ES-I3 (cell line): ENCODE measurements at regions not wholly inside any gene's neighbourhood (a gene's known extent, or its start where the extent isn't known, plus 50 kb on each side); places are given as distances from the start of the nearest gene placed in this dataset.

Experiments
- H3K36me3 ChIP-seq: 2 replicates; pipeline ENCODE4 v1.6.1; 2013; ENCODE audit warnings: mild to moderate bottlenecking, low read length, control low read depth, moderate library complexity; ENCODE audit not compliant: insufficient read depth
- H3K4me1 ChIP-seq: 2 replicates; pipeline ENCODE4 v1.6.1; 2013; ENCODE audit warnings: mild to moderate bottlenecking, control low read depth, low read length; ENCODE audit not compliant: insufficient read depth
- H3K9ac ChIP-seq: 2 replicates; pipeline ENCODE4 v1.6.1; 2013; ENCODE audit warnings: low read depth, mild to moderate bottlenecking, low read length, moderate library complexity
- H3K9me3 ChIP-seq: 2 replicates; pipeline ENCODE4 v1.6.1; 2013; ENCODE audit warnings: mild to moderate bottlenecking, low read length, moderate library complexity; ENCODE audit not compliant: control insufficient read depth, insufficient read depth

DNA sequence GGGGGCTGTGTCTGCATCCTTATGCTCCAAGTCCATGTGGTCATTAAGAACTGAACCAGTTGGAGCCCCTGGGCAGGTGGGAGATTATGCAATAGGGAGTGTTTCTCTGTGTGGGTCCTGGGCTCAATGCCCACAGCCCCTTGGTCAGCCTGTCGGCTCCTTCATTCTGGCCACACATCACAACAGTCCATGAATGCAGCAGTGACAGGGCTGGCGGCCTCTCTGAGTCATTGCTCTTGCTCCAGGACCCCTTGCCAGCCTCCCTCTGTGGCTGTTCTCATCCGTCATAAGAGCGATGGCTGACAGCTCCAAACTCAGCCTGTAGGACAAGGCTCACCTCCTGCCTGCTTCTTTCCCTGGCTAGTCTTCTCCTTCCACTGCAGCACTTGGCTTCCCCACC is 609.5 kb upstream of the CDH4 start:
- Histone ChIP-seq H3K4me1 (no peaks in the 10 kb centered on the region), H3K9ac (no peak overlapping the region), H3K36me3 (no peaks in the 10 kb centered on the region), H3K9me3 (peaks cover 9% of the 10 kb centered on the region; the same call in 1 of the 2 replicates)

DNA sequence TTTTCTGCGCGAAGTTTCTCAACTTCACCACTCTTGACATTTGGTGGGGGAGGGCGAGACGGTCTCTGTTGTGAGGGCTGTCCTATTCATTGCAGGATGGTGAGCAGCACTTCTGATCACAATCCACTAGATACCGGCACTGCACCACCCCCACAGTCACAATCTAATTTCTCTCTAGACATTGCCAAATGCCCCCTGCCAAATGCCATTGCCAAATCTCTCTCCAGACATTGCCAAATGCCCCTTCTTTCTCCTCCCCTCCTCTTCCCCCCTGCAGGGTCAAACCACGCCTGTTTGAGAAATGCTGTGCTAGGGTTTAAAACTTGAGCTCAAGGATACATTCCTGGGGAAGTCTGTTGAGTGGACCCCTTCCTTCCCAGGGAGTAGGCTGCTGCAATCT is 603.5 kb upstream of the CDH4 start:
- no peaks in the 10 kb centered on the region for H3K36me3 ChIP-seq
- H3K9ac ChIP-seq, result no peak overlapping the region
- 0 out of 2 replicates have a peak, but pooled peaks cover 11% of the 10 kb centered on the region for H3K9me3 ChIP-seq
- H3K4me1 ChIP-seq, result no peaks in the 10 kb centered on the region

DNA sequence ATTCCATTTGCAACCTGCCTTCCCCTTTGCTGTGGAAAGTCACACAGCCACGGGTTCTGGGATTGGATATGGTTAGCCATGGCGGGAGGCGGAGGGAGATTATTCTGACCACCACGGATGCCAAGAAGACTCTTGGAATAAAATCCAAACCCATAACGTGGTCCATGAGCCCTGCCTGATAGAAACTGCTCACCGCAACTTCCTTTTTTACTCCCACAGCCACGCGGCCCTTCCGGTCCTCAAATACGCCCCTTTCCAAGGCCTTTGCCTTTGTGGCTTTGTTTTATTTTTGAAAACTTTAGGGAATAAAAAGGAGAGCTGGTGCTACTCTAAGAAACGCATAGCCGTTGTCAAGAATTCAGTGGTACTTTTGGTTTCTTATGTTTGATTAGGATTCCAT is 602.5 kb upstream of the CDH4 start:
- H3K36me3 ChIP-seq, result no peaks in the 10 kb centered on the region
- H3K9ac ChIP-seq, result no peak overlapping the region
- H3K4me1 ChIP-seq, result no peaks in the 10 kb centered on the region
- peaks cover 12% of the 10 kb centered on the region; the same call in 1 of the 2 replicates for H3K9me3 ChIP-seq

DNA sequence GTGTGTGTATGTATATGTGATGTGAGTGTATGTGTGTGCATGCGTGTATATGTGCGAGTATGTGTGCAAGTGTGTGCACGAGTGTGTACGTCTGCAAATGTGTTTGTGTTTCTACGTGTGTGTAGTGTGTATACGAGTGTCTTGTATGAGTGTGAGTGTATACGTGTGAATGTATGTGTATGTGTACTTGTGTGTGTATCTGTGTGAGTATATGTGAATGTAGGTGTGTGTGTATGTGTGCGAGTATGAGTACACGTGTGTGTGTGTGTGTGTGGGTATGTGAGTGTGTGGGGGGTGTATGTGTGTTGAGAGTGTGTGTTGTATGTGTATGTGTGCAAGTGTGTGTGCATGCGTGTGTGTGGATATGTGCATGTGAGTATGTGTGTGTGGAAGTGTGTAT is 602.0 kb upstream of the CDH4 start:
- no peaks in the 10 kb centered on the region for H3K36me3 ChIP-seq
- no peak overlapping the region for H3K9ac ChIP-seq
- peaks cover 15% of the 10 kb centered on the region; the same call in 1 of the 2 replicates for H3K9me3 ChIP-seq
- no peaks in the 10 kb centered on the region for H3K4me1 ChIP-seq

DNA sequence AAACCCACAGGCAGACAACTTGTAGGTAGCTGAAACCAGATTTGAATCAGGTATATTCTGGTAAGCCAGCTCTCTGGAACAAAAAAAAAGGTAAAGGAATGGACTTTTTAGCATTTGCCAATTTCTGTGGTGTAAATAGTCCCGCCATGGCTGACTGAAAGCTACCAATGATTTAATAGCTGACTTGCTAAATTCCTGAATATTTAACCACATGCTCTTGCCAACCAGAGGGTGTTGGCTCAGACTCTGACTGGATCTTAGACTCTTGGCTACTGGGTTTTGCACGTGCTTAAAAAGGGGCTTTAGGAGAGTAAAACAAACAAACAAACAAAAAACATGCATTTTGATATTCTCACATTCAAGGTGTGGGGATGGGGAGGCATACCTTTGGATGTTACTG is 600.0 kb upstream of the CDH4 start:
- Histone ChIP-seq H3K36me3 (no peaks in the 10 kb centered on the region), H3K9ac (no peak overlapping the region), H3K9me3 (peaks cover 9% of the 10 kb centered on the region; the same call in 1 of the 2 replicates), H3K4me1 (no peaks in the 10 kb centered on the region)

DNA sequence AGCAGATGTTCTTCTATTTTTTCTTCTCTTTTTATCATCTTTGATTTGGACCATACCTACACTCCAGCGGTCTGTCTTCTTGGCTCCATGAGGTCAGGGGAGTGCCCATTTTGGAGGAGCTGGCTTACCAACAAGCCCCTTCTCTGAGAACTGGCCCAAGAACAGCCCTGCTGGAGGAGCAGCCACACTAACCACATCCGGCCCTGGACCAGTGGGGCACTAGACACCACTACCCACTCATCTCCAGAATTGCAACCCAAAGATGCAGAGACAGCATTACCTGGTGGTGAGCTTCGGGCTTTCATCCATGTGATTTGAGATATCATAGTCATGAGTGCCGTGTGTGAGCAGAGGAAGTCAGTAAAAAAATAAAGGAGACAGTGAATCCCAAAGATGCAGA is 599.4 kb upstream of the CDH4 start:
- no peaks in the 10 kb centered on the region for H3K36me3 ChIP-seq
- H3K4me1 ChIP-seq, result no peaks in the 10 kb centered on the region
- no peak overlapping the region for H3K9ac ChIP-seq
- peaks cover 9% of the 10 kb centered on the region; the same call in 1 of the 2 replicates for H3K9me3 ChIP-seq

DNA sequence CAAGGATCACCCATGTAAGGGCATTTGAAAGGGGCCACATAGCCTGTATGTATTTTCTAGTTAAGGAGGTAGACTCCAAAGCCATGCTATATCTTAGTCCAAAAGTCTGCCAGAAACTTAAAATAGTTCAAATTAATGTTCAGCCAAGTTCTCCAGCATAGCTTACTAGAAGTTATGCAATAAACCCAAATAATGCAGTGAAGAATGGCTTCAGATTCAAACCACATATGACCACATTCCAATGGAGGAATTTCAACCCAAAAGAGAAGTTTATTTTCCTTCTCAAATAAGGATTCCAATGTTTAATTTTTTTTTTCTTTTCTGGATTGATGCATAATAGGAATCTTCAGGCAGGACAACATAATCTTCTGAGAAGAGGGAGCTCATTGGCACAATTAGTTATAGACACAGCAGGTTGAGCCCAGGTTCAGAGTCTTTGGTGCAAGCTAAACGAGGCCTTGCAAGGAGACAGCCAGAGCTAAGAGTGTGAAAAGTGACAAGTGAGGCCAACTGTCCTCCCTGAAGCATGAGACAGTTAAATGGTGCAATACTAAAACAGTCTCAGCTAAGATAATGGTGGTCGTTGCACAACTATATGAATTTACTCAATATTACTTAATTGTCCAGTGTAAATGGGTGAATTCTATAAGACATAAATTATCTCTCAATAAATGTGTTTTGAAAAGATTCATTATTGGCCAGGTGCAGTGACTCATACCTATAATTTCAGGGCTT is 598.8 kb upstream of the CDH4 start:
- Histone ChIP-seq H3K4me1 (no peaks in the 10 kb centered on the region), H3K9me3 (peaks cover 9% of the 10 kb centered on the region; the same call in 1 of the 2 replicates), H3K9ac (no peak overlapping the region), H3K36me3 (no peaks in the 10 kb centered on the region)

DNA sequence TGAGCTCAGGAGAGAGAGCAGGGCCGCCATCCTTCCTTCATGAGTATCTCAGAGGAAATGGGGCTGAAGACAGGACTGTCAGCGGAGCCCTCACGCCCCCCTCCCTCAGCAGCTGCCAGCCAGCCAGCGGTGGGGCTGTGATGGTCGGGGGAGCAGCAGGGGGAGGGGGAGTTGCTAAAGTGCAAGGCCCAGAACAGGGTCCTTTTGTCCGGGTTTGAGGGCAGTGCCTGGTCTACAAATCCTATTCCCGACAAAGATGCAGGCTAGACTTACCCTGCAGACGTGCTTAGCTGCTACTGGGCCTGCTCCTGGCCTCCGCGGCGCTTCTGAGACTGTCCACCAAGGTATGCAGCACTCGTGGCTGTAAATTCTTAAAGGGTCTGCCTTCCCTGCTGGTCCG is 593.4 kb upstream of the CDH4 start:
- Histone ChIP-seq H3K9me3 (peaks cover 6% of the 10 kb centered on the region; the same call in 1 of the 2 replicates), H3K36me3 (no peaks in the 10 kb centered on the region), H3K4me1 (0 out of 2 replicates have a peak, but pooled peaks cover 5% of the 10 kb centered on the region), H3K9ac (no peak overlapping the region)

DNA sequence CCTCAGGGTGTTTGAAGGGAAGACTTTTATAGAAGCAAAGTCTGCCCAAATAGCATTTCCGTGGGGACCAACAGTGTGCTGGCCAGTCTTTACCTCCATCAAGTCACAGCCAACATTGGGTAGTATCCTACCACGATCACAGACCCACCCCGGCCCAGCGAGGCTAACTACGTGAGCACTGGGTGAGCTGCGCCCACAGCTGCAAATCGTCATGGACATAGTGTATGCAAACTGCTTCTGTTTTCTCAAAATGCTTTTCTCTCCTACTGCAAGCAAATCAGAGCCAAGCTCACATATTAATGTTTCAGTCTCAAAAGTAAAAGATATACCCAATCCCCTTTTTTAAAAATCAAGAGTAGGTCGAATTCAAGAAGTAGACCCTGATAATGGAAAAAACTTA is 592.8 kb upstream of the CDH4 start:
- no peaks in the 10 kb centered on the region for H3K36me3 ChIP-seq
- H3K9ac ChIP-seq, result no peak overlapping the region
- H3K9me3 ChIP-seq, result peaks cover 6% of the 10 kb centered on the region; the same call in 1 of the 2 replicates
- H3K4me1 ChIP-seq, result 0 out of 2 replicates have a peak, but pooled peaks cover 5% of the 10 kb centered on the region

DNA sequence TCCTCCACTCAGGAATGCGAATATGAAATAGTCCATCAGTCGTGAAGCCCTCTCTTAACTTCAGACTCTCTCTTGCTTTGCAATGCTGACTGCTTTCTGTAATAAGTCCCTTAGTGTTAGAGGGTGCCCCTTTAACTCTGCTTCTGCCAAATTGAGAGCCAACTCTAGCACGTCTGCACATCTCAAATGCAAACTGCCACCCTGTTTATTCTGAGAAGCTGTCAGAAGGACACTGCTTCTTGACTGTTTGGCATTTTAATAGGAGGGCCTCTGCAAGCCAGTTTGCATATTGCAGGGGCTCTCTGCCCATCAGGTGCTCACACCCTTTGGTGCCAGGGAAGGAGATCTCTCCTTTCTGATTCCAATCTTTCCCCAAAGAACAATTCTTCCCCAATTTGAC is 589.8 kb upstream of the CDH4 start:
- no peaks in the 10 kb centered on the region for H3K36me3 ChIP-seq
- H3K9me3 ChIP-seq, result no peaks in the 10 kb centered on the region
- H3K4me1 ChIP-seq, result 0 out of 2 replicates have a peak, but pooled peaks cover 5% of the 10 kb centered on the region
- H3K9ac ChIP-seq, result no peak overlapping the region

DNA sequence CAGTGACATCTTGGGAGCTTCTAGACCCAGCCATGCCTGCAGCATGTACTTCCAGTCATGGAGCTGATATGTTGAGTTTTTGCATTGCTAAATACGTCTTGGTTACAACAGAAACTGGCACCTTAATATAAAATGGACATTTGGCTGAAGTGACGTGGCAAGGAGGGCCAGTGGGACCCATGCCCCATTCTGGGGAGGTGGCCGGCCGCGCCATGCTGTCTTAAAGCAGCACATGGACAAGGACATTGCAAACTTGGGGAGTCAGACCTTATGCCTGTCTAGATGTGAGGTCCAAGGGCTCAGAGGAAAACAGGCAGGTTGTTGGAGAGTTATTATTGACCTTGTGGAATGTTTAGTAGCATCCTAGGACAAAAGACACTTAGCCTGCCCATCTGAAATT is 588.0 kb upstream of the CDH4 start:
- Histone ChIP-seq H3K4me1 (0 out of 2 replicates have a peak, but pooled peaks cover 5% of the 10 kb centered on the region), H3K9me3 (no peaks in the 10 kb centered on the region), H3K9ac (no peak overlapping the region), H3K36me3 (no peaks in the 10 kb centered on the region)

DNA sequence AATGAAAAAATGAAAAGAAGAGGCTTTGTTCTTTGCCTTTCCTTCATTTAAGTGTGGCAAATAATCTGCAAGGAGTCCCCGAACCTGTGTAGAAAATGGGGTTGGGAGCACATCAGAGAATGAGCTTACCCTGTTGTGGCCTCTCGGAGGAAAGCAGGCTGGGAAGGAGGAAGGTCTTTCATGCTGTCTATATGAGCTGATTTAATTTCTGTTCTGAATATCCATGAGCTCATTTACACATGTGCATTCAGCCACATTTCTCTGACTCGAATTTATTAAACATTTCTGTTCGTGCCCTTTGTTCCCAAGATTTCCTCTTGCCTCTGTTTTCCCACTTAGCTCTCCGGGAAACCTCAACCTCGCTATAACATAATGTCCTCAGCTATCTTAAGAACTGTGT is 584.4 kb upstream of the CDH4 start:
- H3K36me3 ChIP-seq, result no peaks in the 10 kb centered on the region
- H3K4me1 ChIP-seq, result no peaks in the 10 kb centered on the region
- H3K9ac ChIP-seq, result no peak overlapping the region
- no peaks in the 10 kb centered on the region for H3K9me3 ChIP-seq

DNA sequence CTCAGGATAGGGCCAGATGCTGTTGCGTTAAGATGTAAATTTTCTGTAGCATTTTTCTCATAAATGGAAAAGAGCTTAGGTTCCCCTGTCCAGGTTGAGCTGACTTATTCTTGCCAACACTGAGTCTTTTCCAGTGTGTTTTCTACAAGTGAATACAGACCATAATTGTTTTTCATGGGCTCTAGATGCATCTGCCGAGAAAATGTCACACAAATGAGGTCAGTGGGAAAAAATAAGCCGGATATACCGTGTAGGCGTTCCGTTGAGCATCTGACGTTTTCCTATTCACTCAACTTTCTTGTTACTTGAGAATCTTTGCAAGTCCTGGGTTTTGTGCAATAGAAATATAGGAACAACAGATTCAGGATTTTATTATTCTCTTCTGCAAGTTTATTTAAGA is 582.9 kb upstream of the CDH4 start:
- H3K4me1 ChIP-seq, result no peaks in the 10 kb centered on the region
- no peaks in the 10 kb centered on the region for H3K36me3 ChIP-seq
- no peak overlapping the region for H3K9ac ChIP-seq
- H3K9me3 ChIP-seq, result no peaks in the 10 kb centered on the region

DNA sequence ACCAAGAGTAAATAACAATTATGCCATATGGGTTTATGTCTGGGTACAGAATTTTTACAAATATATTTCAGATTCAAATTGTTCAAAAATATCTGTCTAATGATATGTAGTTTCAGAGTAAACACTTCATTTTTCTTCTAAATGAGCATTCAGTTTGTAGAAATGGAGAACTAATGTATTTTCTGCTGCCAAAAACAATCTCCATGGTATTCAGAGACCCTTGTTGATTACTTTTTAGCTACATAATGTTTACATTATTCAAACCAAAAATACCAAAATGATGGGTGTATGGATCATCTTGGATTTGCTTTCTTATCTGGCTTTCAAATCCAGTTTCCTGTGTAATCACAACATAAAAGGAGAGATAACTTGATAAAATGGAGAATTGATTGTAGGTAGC is 576.0 kb upstream of the CDH4 start:
- H3K36me3 ChIP-seq, result no peaks in the 10 kb centered on the region
- H3K9ac ChIP-seq, result no peak overlapping the region
- no peaks in the 10 kb centered on the region for H3K4me1 ChIP-seq
- H3K9me3 ChIP-seq, result peaks cover 8% of the 10 kb centered on the region; the same call in 1 of the 2 replicates

DNA sequence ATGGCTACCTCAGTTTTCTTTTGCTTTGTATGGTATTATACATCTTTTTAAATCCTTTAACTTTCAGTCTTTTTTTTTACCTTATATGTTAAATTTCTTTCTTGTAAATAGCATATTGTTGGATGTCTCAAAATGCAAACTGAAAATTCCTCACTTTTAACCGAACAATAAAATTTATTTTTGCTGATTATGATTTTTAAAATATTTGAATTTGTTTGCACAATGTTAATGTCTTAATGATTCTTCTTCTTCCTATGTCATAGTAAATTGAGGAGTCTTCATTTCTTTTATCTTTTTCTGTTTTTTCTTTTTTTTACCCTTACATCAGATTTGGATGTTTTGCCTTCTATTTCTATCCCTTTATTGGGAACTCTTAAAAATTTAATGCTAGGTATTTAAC is 574.2 kb upstream of the CDH4 start:
- H3K36me3 ChIP-seq, result no peaks in the 10 kb centered on the region
- H3K9ac ChIP-seq, result no peak overlapping the region
- H3K9me3 ChIP-seq, result peaks cover 8% of the 10 kb centered on the region; the same call in 1 of the 2 replicates
- H3K4me1 ChIP-seq, result no peaks in the 10 kb centered on the region
